ACC112 (cell line): ENCODE measurements at regions not wholly inside any gene's neighbourhood (a gene's known extent, or its start where the extent isn't known, plus 50 kb on each side); places are given as distances from the start of the nearest gene placed in this dataset.

Source experiments
- H2AFZ ChIP-seq: fragments of 200-600 bp; sonication (generic); one replicate; pipeline ENCODE4 v1.6.0; 2017; ENCODE audit warnings: antibody characterized with exemption, low read length; ENCODE audit not compliant: unreplicated experiment
- H3K27ac ChIP-seq: fragments of 200-600 bp; sonication (generic); 2 replicates; pipeline ENCODE4 v1.5.1; 2014; ENCODE audit warnings: low read depth, mild to moderate bottlenecking, antibody characterized with exemption, low read length, moderate library complexity
- H3K27me3 ChIP-seq: fragments of 200-600 bp; sonication (generic); 2 replicates; pipeline ENCODE4 v1.6.1; 2014; ENCODE audit warnings: mild to moderate bottlenecking, antibody characterized with exemption, low read length, moderate library complexity, mixed read lengths; ENCODE audit not compliant: insufficient read depth
- H3K36me3 ChIP-seq: fragments of 200-600 bp; sonication (generic); 2 replicates; pipeline ENCODE4 v1.6.1; 2016; ENCODE audit warnings: mild to moderate bottlenecking, antibody characterized with exemption, low read length, moderate library complexity, mixed read lengths; ENCODE audit not compliant: insufficient read depth
- H3K4me1 ChIP-seq: fragments of 200-600 bp; sonication (generic); one replicate; pipeline ENCODE4 v1.6.1; 2016; ENCODE audit warnings: low read length, mixed read lengths; ENCODE audit not compliant: insufficient read depth, unreplicated experiment, control insufficient read depth
- H3K4me3 ChIP-seq: fragments of 200-600 bp; sonication (generic); 2 replicates; pipeline ENCODE4 v1.5.1; 2014; ENCODE audit warnings: mild to moderate bottlenecking, low read depth, low read length
- H3K79me2 ChIP-seq: fragments of 200-600 bp; sonication (generic); one replicate; pipeline ENCODE4 v1.6.0; 2016; ENCODE audit warnings: low read length; ENCODE audit not compliant: control insufficient read depth, unreplicated experiment, insufficient read depth

DNA sequence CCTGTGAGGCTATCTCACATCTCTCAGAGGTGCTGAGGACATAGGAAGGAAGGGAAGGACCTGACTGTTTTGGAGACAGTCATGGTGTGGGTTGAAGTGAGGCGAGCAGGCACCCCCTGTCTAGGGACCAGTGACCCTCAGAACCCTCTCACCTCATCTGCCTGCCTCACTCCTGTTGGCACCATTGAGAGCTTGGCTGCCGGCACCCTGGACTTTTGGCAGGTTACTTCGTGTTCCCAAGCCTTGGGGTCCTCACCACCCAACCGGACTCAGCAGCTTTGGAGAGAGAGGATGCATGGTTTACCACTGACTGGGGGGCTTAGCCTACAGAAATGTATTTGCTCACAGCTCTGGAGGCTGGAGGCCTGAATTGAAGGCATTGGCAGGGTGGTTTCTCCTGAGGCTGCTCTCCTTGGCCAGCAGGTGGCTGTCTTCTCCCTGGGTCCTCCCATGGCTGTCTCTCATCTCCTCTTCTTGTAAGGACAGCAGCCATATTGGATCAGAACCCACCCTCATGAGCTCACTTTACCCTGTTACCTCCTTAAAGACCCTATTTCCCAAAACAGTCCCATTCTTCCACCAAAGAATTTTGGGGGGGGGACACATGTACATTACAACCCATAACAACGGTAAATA, 142.0 kb downstream of the TSN start:
- Histone ChIP-seq H3K27me3 (no peaks in the 10 kb centered on the region), H2AFZ (peak overlapping the region; percentile 75), H3K36me3 (no peaks in the 10 kb centered on the region), H3K79me2 (peaks cover 1% of the 10 kb centered on the region), H3K27ac (peak overlapping the region; percentile 8; the same call in 1 of the 2 replicates), H3K4me3 (no peak overlapping the region), H3K4me1 (peaks cover 19% of the 10 kb centered on the region)

DNA sequence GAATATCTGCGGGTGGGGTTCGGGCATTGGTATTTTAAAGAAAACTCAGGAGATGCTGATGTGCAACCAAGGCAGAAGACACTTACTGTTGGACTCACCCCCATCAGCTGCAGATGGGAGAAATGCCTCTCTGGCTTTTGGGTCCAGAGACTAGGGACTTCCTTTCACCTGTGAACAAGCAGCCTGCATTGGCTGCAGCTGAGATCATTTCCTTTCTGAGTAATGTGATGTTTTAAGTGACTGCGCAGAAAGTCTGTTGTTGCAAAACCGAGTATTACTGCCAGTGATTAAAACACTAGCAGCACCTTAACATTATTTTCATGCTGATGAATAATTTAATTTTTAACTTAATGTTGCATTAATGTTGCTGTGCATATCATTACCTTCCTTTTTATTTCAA, 143.0 kb downstream of the TSN start:
- H3K79me2 ChIP-seq: peaks cover 12% of the 10 kb centered on the region
- peak overlapping the region; percentile 75 for H2AFZ ChIP-seq
- H3K4me3 ChIP-seq: no peak overlapping the region
- no peaks in the 10 kb centered on the region for H3K36me3 ChIP-seq
- H3K4me1 ChIP-seq: peaks cover 19% of the 10 kb centered on the region
- peak overlapping the region; percentile 50 for H3K27ac ChIP-seq
- H3K27me3 ChIP-seq: no peaks in the 10 kb centered on the region

DNA sequence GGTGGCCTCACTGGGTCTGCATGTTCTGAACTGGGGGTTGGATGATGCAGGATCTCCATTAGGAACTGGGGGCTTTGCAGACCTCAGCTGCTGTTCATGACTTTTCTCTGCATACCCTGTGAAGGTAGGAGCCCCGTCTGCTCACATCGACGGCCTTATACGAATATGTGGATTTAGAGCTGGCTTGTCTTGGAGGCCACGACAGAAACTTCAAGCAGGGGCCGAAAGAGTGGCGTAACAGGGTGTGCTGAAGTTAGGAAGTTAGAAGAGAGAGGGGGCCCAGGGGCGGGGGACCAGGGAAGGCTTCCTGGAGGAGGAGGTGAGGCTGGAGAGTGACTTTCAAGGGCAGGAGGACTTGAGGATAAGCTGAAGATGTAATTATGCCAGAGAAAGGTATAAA, 144.9 kb downstream of the TSN start:
- Histone ChIP-seq H3K36me3 (no peaks in the 10 kb centered on the region), H3K4me1 (peaks cover 19% of the 10 kb centered on the region), H3K27me3 (no peaks in the 10 kb centered on the region), H3K4me3 (no peak overlapping the region), H3K27ac (no peak overlapping the region), H3K79me2 (peaks cover 22% of the 10 kb centered on the region), H2AFZ (no peak overlapping the region)

DNA sequence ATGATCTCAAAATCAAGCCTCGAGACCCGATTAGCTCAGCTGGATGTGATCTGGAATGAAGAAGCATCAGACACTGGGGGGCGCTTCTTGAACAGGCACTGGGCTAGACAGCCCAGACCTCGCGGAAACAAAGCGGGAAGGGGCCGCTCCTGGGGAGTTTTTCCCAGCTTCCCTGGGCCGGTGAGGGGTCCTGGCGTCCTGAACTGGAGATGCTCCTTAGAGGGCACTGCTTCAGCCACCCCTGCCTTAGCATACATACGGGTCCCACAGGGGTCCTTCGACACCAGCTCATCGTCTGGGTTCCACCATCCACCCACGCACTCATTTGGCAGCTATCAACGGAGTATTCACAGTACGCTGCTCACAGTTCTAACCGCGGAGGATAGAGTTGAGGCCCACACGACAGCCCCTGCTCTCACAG, 146.7 kb downstream of the TSN start:
- Histone ChIP-seq H3K79me2 (peaks cover 22% of the 10 kb centered on the region), H3K4me1 (peaks cover 19% of the 10 kb centered on the region), H2AFZ (peak overlapping the region; percentile 77), H3K4me3 (peak overlapping the region; percentile 88), H3K27ac (peak overlapping the region; percentile 74), H3K36me3 (no peaks in the 10 kb centered on the region), H3K27me3 (no peaks in the 10 kb centered on the region)

DNA sequence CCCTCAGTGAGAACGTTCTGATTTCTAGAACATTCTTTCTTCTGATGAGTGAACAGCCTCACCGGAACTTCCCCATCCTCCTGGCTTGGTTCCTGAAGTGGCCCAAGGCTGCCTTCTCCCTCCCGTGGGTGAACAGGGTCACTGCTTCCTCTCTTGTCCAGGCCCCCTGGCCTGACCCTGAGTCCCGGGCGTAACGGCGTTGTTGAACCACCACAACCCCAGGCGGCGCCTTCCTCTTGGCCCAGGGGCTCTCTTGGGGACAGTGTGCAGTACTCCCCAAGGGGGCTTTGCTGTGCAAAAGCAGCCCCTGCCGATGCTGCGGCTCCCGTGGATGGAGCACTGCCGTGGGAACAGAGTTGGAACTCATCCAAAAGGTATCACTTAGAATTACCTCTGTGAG, 147.2 kb downstream of the TSN start:
- Histone ChIP-seq H3K36me3 (no peaks in the 10 kb centered on the region), H3K4me1 (peaks cover 19% of the 10 kb centered on the region), H3K4me3 (peak overlapping the region; percentile 88), H3K27ac (peak overlapping the region; percentile 74), H3K79me2 (peaks cover 22% of the 10 kb centered on the region), H3K27me3 (no peaks in the 10 kb centered on the region), H2AFZ (peak overlapping the region; percentile 77)

DNA sequence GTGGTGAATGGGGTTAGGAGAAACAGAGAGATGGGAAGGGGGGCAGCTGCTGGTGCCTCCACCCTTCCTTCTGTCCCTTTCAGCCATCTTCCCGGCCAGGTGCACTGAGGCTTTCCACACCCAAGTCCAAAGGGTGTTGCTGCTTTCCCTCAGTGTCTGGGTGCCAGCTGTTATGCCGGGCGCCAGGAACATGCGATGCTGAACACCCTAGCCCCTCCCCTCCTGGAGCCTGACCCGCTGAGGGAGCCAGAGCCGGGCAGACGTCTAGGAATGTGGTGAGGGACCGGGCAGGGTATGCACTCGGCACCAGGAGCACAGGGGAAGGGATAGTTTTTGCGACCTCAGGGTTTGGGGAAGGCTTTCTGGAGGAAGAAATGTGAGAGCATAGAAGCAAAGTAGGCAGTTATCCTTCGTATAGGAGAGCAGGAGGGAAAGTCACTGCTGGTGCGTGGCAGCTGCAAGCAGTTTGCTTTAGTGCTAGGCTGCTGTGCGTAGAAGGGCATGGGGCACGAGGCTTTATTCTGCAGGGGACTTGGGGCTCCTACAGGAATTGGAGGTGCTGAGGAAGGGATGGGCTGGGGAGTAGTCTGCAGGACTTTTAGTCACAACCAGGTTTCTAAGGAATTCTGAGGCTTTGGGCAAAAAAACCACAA, 147.7 kb downstream of the TSN start:
- H3K4me1 ChIP-seq: peaks cover 15% of the 10 kb centered on the region
- H3K79me2 ChIP-seq: peaks cover 22% of the 10 kb centered on the region
- H2AFZ ChIP-seq: peak overlapping the region; percentile 77
- H3K27me3 ChIP-seq: no peaks in the 10 kb centered on the region
- peak overlapping the region; percentile 88 for H3K4me3 ChIP-seq
- peak overlapping the region; percentile 74; the same call in 1 of the 2 replicates for H3K27ac ChIP-seq
- no peaks in the 10 kb centered on the region for H3K36me3 ChIP-seq

DNA sequence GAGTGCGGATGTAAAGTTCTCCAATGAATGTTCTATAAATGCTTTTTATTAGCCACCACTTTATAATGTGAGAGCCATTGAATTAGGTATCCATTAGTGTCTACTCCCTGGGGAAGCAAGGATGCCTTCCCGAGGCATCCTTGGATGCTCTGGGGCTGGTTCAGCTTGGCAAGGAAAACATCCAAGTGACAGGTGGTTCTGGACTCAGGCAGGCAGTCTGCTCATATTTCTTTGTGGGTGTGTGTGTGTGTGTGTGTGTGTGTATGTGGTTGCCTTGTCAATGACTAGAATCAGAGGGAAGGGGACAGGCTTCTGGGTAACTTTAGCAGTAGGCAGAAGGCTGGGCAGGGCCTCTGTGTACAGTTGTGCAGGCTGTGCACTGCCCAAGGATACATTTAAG, 149.2 kb downstream of the TSN start:
- Histone ChIP-seq H3K4me1 (peaks cover 5% of the 10 kb centered on the region), H3K4me3 (no peak overlapping the region), H3K36me3 (no peaks in the 10 kb centered on the region), H3K27me3 (no peaks in the 10 kb centered on the region), H3K79me2 (peaks cover 22% of the 10 kb centered on the region), H3K27ac (no peak overlapping the region), H2AFZ (no peak overlapping the region)

DNA sequence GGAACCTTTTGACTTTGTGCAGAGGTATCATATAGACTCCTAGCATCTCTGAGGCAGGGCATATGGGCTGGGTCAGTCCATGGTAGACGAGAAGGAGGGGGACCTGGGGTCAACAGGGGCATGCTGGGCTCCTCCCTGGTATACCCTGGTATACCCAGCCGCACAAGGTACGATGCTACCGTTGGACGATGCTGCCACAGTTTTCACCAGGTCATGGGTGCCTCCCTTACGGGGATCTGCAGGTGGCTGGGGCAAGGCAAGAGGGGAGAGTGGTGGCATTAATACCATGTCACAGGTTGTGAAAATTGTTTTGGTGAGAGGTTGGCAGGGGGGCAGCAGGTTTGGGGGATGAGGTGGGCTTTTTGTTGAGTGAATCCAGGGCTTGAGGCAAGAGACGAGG, 149.8 kb downstream of the TSN start:
- H2AFZ ChIP-seq: no peak overlapping the region
- no peak overlapping the region for H3K4me3 ChIP-seq
- H3K27ac ChIP-seq: no peak overlapping the region
- peaks cover 5% of the 10 kb centered on the region for H3K4me1 ChIP-seq
- peaks cover 22% of the 10 kb centered on the region for H3K79me2 ChIP-seq
- H3K36me3 ChIP-seq: no peaks in the 10 kb centered on the region
- H3K27me3 ChIP-seq: no peaks in the 10 kb centered on the region

DNA sequence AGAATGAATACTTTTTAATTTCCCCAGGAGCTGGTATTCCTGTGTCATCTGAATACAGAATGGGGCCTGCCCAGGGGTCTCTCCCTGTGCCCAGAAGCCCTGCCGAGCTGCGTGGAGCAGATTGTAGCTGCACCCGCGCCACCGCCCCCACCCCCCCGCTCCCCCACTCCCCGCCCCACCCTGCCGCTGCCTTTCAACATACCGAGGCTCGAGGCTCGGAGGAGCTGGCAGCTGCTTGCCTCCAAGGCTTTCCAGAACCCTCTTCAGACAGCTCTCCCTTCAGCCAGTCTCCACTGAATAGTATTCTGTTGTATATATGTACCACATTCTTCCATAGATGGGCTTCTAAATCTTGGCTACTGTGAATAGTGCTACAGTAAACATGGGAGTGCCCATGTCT, 150.7 kb downstream of the TSN start:
- Histone ChIP-seq H3K4me1 (peaks cover 5% of the 10 kb centered on the region), H2AFZ (no peak overlapping the region), H3K27me3 (no peaks in the 10 kb centered on the region), H3K36me3 (no peaks in the 10 kb centered on the region), H3K4me3 (no peak overlapping the region), H3K79me2 (peaks cover 22% of the 10 kb centered on the region), H3K27ac (no peak overlapping the region)

DNA sequence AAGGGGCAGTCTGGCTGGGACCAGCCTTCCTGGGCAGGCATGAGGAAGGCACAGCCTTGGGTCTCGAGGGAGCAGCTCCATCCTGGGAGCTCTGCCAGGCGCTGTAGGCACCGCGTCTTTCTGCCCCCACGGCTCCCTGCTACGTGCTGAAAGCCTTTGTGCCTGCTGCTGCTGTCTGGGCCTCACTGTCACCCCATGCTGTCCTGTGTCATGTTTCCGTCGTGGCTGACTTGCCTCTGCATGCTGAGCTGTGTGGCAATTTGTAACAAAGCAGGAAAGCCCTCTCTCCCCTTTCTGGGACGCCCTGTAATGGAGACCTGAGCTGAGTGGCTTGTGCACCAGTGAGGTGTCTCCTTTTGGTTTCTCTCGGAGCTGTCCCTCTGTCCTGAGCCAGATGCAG, 152.5 kb downstream of the TSN start:
- H3K27me3 ChIP-seq: no peaks in the 10 kb centered on the region
- H3K27ac ChIP-seq: no peak overlapping the region

DNA sequence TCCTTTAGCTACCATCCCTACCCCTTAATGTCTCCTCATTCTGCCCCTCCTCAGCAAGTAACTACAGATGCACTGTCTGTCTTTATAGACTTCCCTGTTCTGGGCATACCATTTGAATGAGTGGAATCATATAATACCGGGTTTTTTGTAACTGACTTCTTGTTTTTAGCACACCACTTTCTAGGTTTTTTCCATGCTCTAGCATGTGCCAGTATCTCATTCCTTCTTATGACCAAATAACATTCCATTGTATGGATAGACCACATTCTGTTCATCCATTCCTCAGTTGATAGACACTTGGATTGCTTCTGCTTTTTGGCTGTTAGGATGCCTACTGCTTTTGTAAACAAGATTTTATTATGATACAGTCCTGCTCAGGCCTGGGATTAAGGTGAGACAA, 154.7 kb downstream of the TSN start:
- Histone ChIP-seq H2AFZ (no peak overlapping the region), H3K4me1 (no peaks in the 10 kb centered on the region), H3K79me2 (peaks cover 3% of the 10 kb centered on the region), H3K27me3 (0 out of 2 replicates have a peak, but pooled peaks cover 3% of the 10 kb centered on the region), H3K27ac (no peak overlapping the region), H3K36me3 (no peaks in the 10 kb centered on the region), H3K4me3 (no peak overlapping the region)

More for the DNA sequence above, 152.5 kb downstream of the TSN start:
- peaks cover 16% of the 10 kb centered on the region for H3K79me2 ChIP-seq
- H3K36me3 ChIP-seq: no peaks in the 10 kb centered on the region
- no peak overlapping the region for H2AFZ ChIP-seq
- H3K4me1 ChIP-seq: no peaks in the 10 kb centered on the region
- no peak overlapping the region for H3K4me3 ChIP-seq
